HCT116 (cell line): ENCODE measurements at regions not wholly inside any gene's neighbourhood (a gene's known extent, or its start where the extent isn't known, plus 50 kb on each side); places are given as distances from the start of the nearest gene placed in this dataset.

ENCODE experiments used
- ATAC-seq: fragments of 200-7000 bp; cut with Tn5 transposase; 2 replicates; pipeline ENCODE4 v1.9.1; 2020; ENCODE audit warnings: mild to moderate bottlenecking, moderate library complexity
- BruUV-seq: library from RNA; stranded (reverse); fragments of 400-500 nt; replicated peaks from 2 replicates; lab custom pipeline; 2021; lab: Mats Ljungman, UMichigan
- CTCF ChIA-PET: fragments of 300-600 bp; sonication (Branson Sonifier 250); formaldehyde crosslinking; loops from one replicate; lab custom pipeline; 2021; ENCODE audit warnings: antibody characterized with exemption; lab: Charles Lee
- POLR2A ChIA-PET: fragments of 300-600, 350-600 bp; sonication (Branson Sonifier 250); formaldehyde crosslinking; loops from one replicate; lab custom pipeline; 2021; ENCODE audit warnings: antibody characterized with exemption; lab: Charles Lee
- RAD21 ChIA-PET, 2 experiments: fragments of 300-600 bp; sonication (Branson Sonifier 250); formaldehyde crosslinking; loops; one replicate each; lab custom pipeline; 2023; ENCODE audit warnings: low total read pairs in 2 of 2; ENCODE audit not compliant: uncharacterized antibody in 2 of 2, unreplicated experiment in 2 of 2, low non-redundant PET in 1 of 2; lab: Charles Lee
- DNase-seq: peaks from one replicate; pipeline ENCODE4 v3.0.0-alpha.2; 2010; ENCODE audit warnings: low read depth, low spot score
- H2AFZ ChIP-seq: fragments of 200-600 bp; shearing (Covaris generic), sonication (generic); 2 replicates; pipeline ENCODE4 v1.6.1; 2017; ENCODE audit warnings: low read depth, mixed run types, mixed read lengths, antibody characterized with exemption, low read length; ENCODE audit not compliant: poor library complexity, severe bottlenecking
- H3K27ac ChIP-seq: 2 replicates; pipeline ENCODE4 v1.5.1; 2012; ENCODE audit warnings: low read depth, low read length
- H3K27me3 ChIP-seq: fragments of 200-600 bp; sonication (generic); 2 replicates; pipeline ENCODE4 v1.6.1; 2016; ENCODE audit warnings: mixed run types, low read length, mixed read lengths; ENCODE audit not compliant: insufficient read depth
- H3K36me3 ChIP-seq, 2 experiments: fragments of 200-500 bp in 1 of 2; fragments of 200-600 bp in 1 of 2; sonication (Bioruptor generic) in 1 of 2; sonication (generic) in 1 of 2; 2 replicates each; pipeline versions ENCODE4 v1.5.1 to v1.6.1; 2014 to 2016; ENCODE audit warnings: low read length in 2 of 2, inconsistent platforms in 1 of 2, mixed read lengths in 1 of 2, mixed run types in 1 of 2; ENCODE audit not compliant: insufficient read depth in 2 of 2, control insufficient read depth in 1 of 2
- H3K4me1 ChIP-seq, 2 experiments: fragments of 200-600 bp in 1 of 2; sonication (generic) in 1 of 2; 2 replicates each; pipeline versions ENCODE4 v1.5.1 to v1.6.1; 2012 to 2017; ENCODE audit warnings: low read length in 2 of 2, inconsistent platforms in 1 of 2, mild to moderate bottlenecking in 1 of 2, mixed read lengths in 1 of 2, mixed run types in 1 of 2, moderate library complexity in 1 of 2; ENCODE audit not compliant: insufficient read depth in 2 of 2, control insufficient read depth in 1 of 2
- H3K4me2 ChIP-seq: fragments of 200-600 bp; sonication (generic); 2 replicates; pipeline ENCODE4 v1.6.1; 2017; ENCODE audit warnings: mixed run types, low read length, mixed read lengths
- H3K4me3 ChIP-seq, 2 experiments: fragments of 200-600 bp in 1 of 2; sonication (generic) in 1 of 2; replicated peaks in 1 of 2; 2 replicates each; pipeline ENCODE4 v1.5.1; 2011 to 2016; ENCODE audit warnings: low read length in 2 of 2, control low read depth in 1 of 2, low read depth in 1 of 2, mild to moderate bottlenecking in 1 of 2, mixed read lengths in 1 of 2, mixed run types in 1 of 2
- H3K79me2 ChIP-seq: fragments of 200-600 bp; sonication (generic); 2 replicates; pipeline ENCODE4 v1.6.1; 2017; ENCODE audit warnings: mild to moderate bottlenecking, mixed run types, low read length, moderate library complexity, mixed read lengths; ENCODE audit not compliant: insufficient read depth
- H3K9ac ChIP-seq: fragments of 200-600 bp; sonication (generic); 2 replicates; pipeline ENCODE4 v1.6.1; 2016; ENCODE audit warnings: low read length, mixed read lengths
- H3K9me2 ChIP-seq: fragments of 200-600 bp; sonication (generic), shearing (Covaris generic); 2 replicates; pipeline ENCODE4 v1.6.1; 2017; ENCODE audit warnings: mixed run types, mild to moderate bottlenecking, moderate library complexity; ENCODE audit not compliant: insufficient read depth
- H3K9me3 ChIP-seq, 2 experiments: fragments of 200-500 bp in 1 of 2; fragments of 200-600 bp in 1 of 2; sonication (Bioruptor generic) in 1 of 2; sonication (generic) in 1 of 2; 2 replicates each; pipeline ENCODE4 v1.6.1; 2014 to 2017; ENCODE audit warnings: low read length in 2 of 2, mixed read lengths in 2 of 2, inconsistent platforms in 1 of 2, low read depth in 1 of 2, mild to moderate bottlenecking in 1 of 2, mixed run types in 1 of 2, moderate library complexity in 1 of 2; ENCODE audit not compliant: control insufficient read depth in 1 of 2, insufficient read depth in 1 of 2
- H4K20me1 ChIP-seq: fragments of 200-600 bp; sonication (generic), shearing (Covaris generic); 2 replicates; pipeline ENCODE4 v1.6.1; 2017; ENCODE audit warnings: mixed run types, mild to moderate bottlenecking, moderate library complexity; ENCODE audit not compliant: insufficient read depth
- CBX3 ChIP-seq: IDR thresholded peaks from 2 replicates; pipeline ENCODE4 v1.6.1; 2012; ENCODE audit warnings: low read depth
- EGR1 ChIP-seq: IDR thresholded peaks from 2 replicates; pipeline ENCODE4 v1.6.1; 2012; ENCODE audit warnings: low read depth
- EZH2 ChIP-seq: fragments of 200-600 bp; sonication (generic); IDR thresholded peaks from 2 replicates; pipeline ENCODE4 v1.6.1; 2017; ENCODE audit warnings: antibody characterized with exemption, mixed run types
- JUND ChIP-seq: IDR thresholded peaks from 2 replicates; pipeline ENCODE4 v1.6.1; 2012
- POLR2A ChIP-seq: IDR thresholded peaks from 2 replicates; pipeline ENCODE4 v1.7.0; 2011; ENCODE audit warnings: borderline replicate concordance; ENCODE audit not compliant: insufficient read depth, insufficient read length; ENCODE audit errors: extremely low read depth
- TCF7L2 ChIP-seq: IDR thresholded peaks from 2 replicates; pipeline ENCODE4 v1.7.0; 2011; ENCODE audit warnings: borderline replicate concordance, inconsistent platforms; ENCODE audit not compliant: insufficient read depth, insufficient read length; ENCODE audit errors: extremely low read depth
- YY1 ChIP-seq: IDR thresholded peaks from 2 replicates; pipeline ENCODE4 v1.6.1; 2011; ENCODE audit warnings: low read length, low read depth, moderate library complexity, mild to moderate bottlenecking; ENCODE audit not compliant: insufficient replicate concordance; ENCODE audit errors: extremely low read depth
- ZFX ChIP-seq: fragments of 450-650 bp; IDR thresholded peaks from 2 replicates; pipeline ENCODE4 v1.6.1; 2017
- ZNF274 ChIP-seq: fragments of 200-500 bp; sonication (Bioruptor generic); IDR thresholded peaks from 2 replicates; pipeline ENCODE4 v1.6.1; 2014; ENCODE audit warnings: mild to moderate bottlenecking, low read depth, low read length, inconsistent platforms
- intact Hi-C: fragments of 100-400 bp; cut with micrococcal nuclease; formaldehyde crosslinking; loops from 2 replicates; pipeline ENCODE4 v1.10.0; 2022
- TF ChIP-seq, protein P1 (sequence below): IDR thresholded peaks from 2 replicates; pipeline ENCODE4 v1.6.1; 2012
- TF ChIP-seq, protein P2 (sequence below): IDR thresholded peaks from 2 replicates; pipeline ENCODE4 v1.6.1; 2012

DNA sequence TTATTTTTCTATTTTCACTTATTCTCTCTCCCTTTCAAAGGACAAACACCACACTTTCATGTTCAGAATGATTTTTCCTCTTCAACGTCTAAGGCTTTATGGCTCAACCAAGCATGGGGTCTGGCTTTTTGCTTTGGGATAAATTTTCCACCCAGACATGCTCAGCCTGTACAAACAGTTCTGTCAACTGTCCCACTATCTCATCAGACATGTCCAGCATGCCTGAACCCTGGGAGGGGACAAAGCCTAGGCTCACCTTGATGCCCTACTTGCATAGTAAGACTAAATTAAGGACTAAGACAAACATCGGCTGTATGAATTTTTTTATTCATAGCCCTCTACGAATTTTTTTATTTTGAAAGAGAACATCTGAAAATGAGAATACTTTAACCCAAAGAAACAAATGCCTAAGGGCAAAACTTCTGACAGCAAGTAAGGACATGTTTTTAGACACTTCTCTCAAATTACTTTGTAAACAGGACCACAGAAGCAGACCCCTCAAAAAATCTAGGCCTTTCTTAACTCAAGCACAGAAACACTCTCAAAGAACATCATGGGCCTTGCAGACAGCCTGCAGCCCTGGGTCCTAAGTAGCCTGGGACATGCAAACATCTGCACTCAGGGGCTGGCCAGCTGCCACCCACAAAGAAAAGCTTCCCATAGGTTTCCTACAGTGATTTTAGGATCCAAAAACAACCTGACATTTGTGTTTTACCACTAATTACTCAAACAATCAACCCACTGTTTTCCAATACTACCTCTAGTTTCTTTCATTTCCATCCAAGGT is 72.3 kb upstream of the PALMD start:
- no TSS peak for BruUV-seq
- no peak overlapping the region for H3K27ac ChIP-seq
- ChIA-PET POLR2A (no interaction called here), RAD21 (no interaction called here), CTCF (no interaction called here)
- no peak for ATAC-seq
- H3K79me2 ChIP-seq = no peaks in the 10 kb centered on the region
- H3K27me3 ChIP-seq = no peaks in the 10 kb centered on the region
- no peak overlapping the region for H3K4me3 ChIP-seq
- no peak overlapping the region for H2AFZ ChIP-seq
- H3K36me3 ChIP-seq = no peaks in the 10 kb centered on the region
- no peaks in the 10 kb centered on the region for H3K4me1 ChIP-seq
- H3K9me3 ChIP-seq = no peaks in the 10 kb centered on the region
- H4K20me1 ChIP-seq = no peaks in the 10 kb centered on the region
- H3K4me2 ChIP-seq = no peak overlapping the region
- intact Hi-C loops = no loop called here
- H3K9ac ChIP-seq = no peak overlapping the region
- H3K9me2 ChIP-seq = no peaks in the 10 kb centered on the region
- TF ChIP-seq CBX3 = no peak
- TF ChIP-seq, all 23 proteins: peak for 0
- no peak for DNase-seq

DNA sequence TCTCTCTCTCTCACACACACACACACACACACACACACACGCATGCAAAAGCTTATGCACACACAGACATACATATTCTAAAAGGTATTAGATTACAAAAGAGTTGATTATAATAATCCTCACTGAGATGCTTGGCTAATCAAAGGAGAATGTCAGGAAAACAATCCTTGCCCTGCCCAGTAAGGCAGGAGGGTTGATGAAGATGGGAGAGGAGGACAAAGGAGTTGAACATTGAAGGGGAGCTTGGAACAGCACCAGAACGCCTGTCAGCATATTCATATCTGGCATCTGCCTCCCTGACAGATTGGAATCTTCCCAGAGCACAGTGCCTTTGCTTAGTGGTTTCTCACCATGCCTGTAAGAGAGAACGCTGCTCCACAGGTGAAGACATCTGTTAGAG is 68.6 kb upstream of the PALMD start:
- H3K9me2 ChIP-seq = no peaks in the 10 kb centered on the region

More for the DNA sequence above, 68.6 kb upstream of the PALMD start:
- Histone ChIP-seq H3K4me2 (no peak overlapping the region), H3K4me1 (no peaks in the 10 kb centered on the region), H3K4me3 (no peak overlapping the region), H3K9ac (no peak overlapping the region), H4K20me1 (no peaks in the 10 kb centered on the region), H3K79me2 (no peaks in the 10 kb centered on the region), H3K27me3 (no peaks in the 10 kb centered on the region), H3K9me3 (no peaks in the 10 kb centered on the region), H3K36me3 (no peaks in the 10 kb centered on the region), H2AFZ (no peak overlapping the region), H3K27ac (no peak overlapping the region)
- DNase-seq = no peak
- no peak for TF ChIP-seq ZNF274
- TF ChIP-seq JUND = no peak
- TF ChIP-seq, protein P1, sequence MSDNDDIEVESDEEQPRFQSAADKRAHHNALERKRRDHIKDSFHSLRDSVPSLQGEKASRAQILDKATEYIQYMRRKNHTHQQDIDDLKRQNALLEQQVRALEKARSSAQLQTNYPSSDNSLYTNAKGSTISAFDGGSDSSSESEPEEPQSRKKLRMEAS = no peak
- no peak for TF ChIP-seq CBX3
- TF ChIP-seq, protein P2, sequence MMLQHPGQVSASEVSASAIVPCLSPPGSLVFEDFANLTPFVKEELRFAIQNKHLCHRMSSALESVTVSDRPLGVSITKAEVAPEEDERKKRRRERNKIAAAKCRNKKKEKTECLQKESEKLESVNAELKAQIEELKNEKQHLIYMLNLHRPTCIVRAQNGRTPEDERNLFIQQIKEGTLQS = no peak
- no peak for TF ChIP-seq YY1
- no peak for TF ChIP-seq EZH2
- TF ChIP-seq TCF7L2 = no peak
- no peak for TF ChIP-seq ZFX
- no peak for TF ChIP-seq EGR1
- no peak for TF ChIP-seq POLR2A
- intact Hi-C loops = no loop called here
- no TSS peak for BruUV-seq
- POLR2A ChIA-PET = no interaction called here
- CTCF ChIA-PET = no interaction called here
- RAD21 ChIA-PET = no interaction called here
- no peak for ATAC-seq
